B cell (primary cell): ENCODE measurements at regions not wholly inside any gene's neighbourhood (a gene's known extent, or its start where the extent isn't known, plus 50 kb on each side); places are given as distances from the start of the nearest gene placed in this dataset.
"Not testable (repeated sequence)": the region's sequence is repeated elsewhere in the genome, so short reads cannot be mapped to it uniquely, and the experiment has no call there.

Experiments
- ATAC-seq: fragments of 200-7000 bp; cut with Tn5 transposase; one replicate; pipeline ENCODE4 v1.10.0; 2021; ENCODE audit warnings: low read depth, mild to moderate bottlenecking, moderate number of reproducible peaks, moderate library complexity
- CTCF ChIA-PET: fragments of 350-600 bp; sonication (Branson Sonifier 250); formaldehyde crosslinking; loops from one replicate; lab custom pipeline; 2021; ENCODE audit warnings: antibody characterized with exemption, inconsistent platforms; lab: Charles Lee
- POLR2A ChIA-PET: fragments of 350-600 bp; sonication (Branson Sonifier 250); formaldehyde crosslinking; loops from one replicate; lab custom pipeline; 2021; ENCODE audit warnings: antibody characterized with exemption; lab: Charles Lee
- DNase-seq: peaks from one replicate; pipeline ENCODE4 v3.0.0; 2013
- H2AFZ ChIP-seq: 2 replicates; pipeline ENCODE4 v1.6.1; 2012; ENCODE audit warnings: mild to moderate bottlenecking, low read depth, low read length; ENCODE audit not compliant: insufficient read depth, poor library complexity, severe bottlenecking
- H3K27ac ChIP-seq, 2 donors: 1 replicate in 1 of 2; 2 replicates in 1 of 2; pipeline ENCODE4 v1.5.1; 2012 to 2013; ENCODE audit warnings: low read length in 2 of 2, mild to moderate bottlenecking in 2 of 2, moderate library complexity in 1 of 2
- H3K27me3 ChIP-seq, 4 experiments: fragments of 200-600 bp in 1 of 4; sonication (generic) in 1 of 4; replicated peaks in 1 of 4; 1 replicate in 2 of 4; 2 replicates in 2 of 4; pipeline versions ENCODE4 v1.6.1 to v1.7.0; 2013 to 2016; ENCODE audit warnings: low read length in 3 of 4, mild to moderate bottlenecking in 2 of 4, mixed read lengths in 1 of 4, moderate library complexity in 1 of 4; ENCODE audit not compliant: insufficient read depth in 4 of 4, control insufficient read depth in 3 of 4; ENCODE audit errors: control extremely low read depth in 1 of 4
- H3K36me3 ChIP-seq, 2 experiments: replicated peaks in 1 of 2; 1 replicate in 1 of 2; 2 replicates in 1 of 2; pipeline versions ENCODE4 v1.6.1 to v1.7.1; 2013; ENCODE audit warnings: low read length in 1 of 2; ENCODE audit not compliant: insufficient read depth in 2 of 2, control insufficient read depth in 1 of 2; ENCODE audit errors: control extremely low read depth in 1 of 2, extremely low read depth in 1 of 2
- H3K4me1 ChIP-seq, 2 donors: fragments of 200-600 bp in 1 of 2; sonication (generic) in 1 of 2; 1 replicate in 1 of 2; 2 replicates in 1 of 2; pipeline versions ENCODE4 v1.5.1 to v1.6.1; 2013 to 2017; ENCODE audit warnings: low read length in 2 of 2; ENCODE audit not compliant: control insufficient read depth in 2 of 2, insufficient read depth in 2 of 2
- H3K4me2 ChIP-seq: replicated peaks from 2 replicates; pipeline ENCODE3; 2012; ENCODE audit warnings: mild to moderate bottlenecking, low read depth, low read length; ENCODE audit not compliant: poor library complexity, severe bottlenecking
- H3K4me3 ChIP-seq, 5 experiments: fragments of 200-600 bp in 1 of 5; sonication (generic) in 1 of 5; 1 replicate in 3 of 5; 2 replicates in 2 of 5; pipeline versions ENCODE4 v1.5.1 to v1.7.0; 2011 to 2016; ENCODE audit warnings: low read length in 4 of 5, mild to moderate bottlenecking in 4 of 5, low read depth in 2 of 5, control low read depth in 1 of 5, moderate library complexity in 1 of 5; ENCODE audit not compliant: insufficient read depth in 1 of 5; ENCODE audit errors: control extremely low read depth in 1 of 5, extremely low read depth in 1 of 5
- H3K79me2 ChIP-seq: fragments of 200-600 bp; sonication (generic); one replicate; pipeline ENCODE4 v1.6.0; 2016; ENCODE audit warnings: low read length; ENCODE audit not compliant: control insufficient read depth, insufficient read depth
- H3K9ac ChIP-seq: fragments of 200-600 bp; sonication (generic); 2 replicates; pipeline ENCODE4 v1.6.1; 2017; ENCODE audit warnings: mild to moderate bottlenecking, low read length, moderate library complexity
- H3K9me3 ChIP-seq, 3 donors: one replicate each; pipeline versions ENCODE4 v1.6.1 to v1.7.1; 2013; ENCODE audit warnings: low read length in 2 of 3; ENCODE audit not compliant: control insufficient read depth in 2 of 3, insufficient read depth in 1 of 3; ENCODE audit errors: control extremely low read depth in 1 of 3
- H4K20me1 ChIP-seq: 2 replicates; pipeline ENCODE4 v1.6.0; 2012; ENCODE audit warnings: mild to moderate bottlenecking, low read length; ENCODE audit not compliant: insufficient read depth, control insufficient read depth, poor library complexity, severe bottlenecking
- H3K27ac Mint-ChIP-seq: one replicate; pipeline ENCODE4 v1.8.0; 2021; ENCODE audit warnings: mixed read lengths
- H3K27me3 Mint-ChIP-seq: one replicate; pipeline ENCODE4 v1.8.0; 2021; ENCODE audit warnings: mixed read lengths
- H3K4me1 Mint-ChIP-seq: one replicate; pipeline ENCODE4 v1.8.0; 2021; ENCODE audit warnings: mixed read lengths
- H3K4me3 Mint-ChIP-seq: one replicate; pipeline ENCODE4 v1.8.0; 2021; ENCODE audit warnings: mixed read lengths
- H3K9me3 Mint-ChIP-seq: one replicate; pipeline ENCODE4 v1.8.0; 2022; ENCODE audit warnings: mixed read lengths; ENCODE audit not compliant: insufficient read depth
- EZH2 ChIP-seq: IDR thresholded peaks from 2 replicates; pipeline ENCODE4 v1.6.1; 2012; ENCODE audit warnings: borderline replicate concordance, low read depth, mild to moderate bottlenecking, moderate library complexity, low read length; ENCODE audit not compliant: insufficient read depth, poor library complexity, severe bottlenecking
- WGBS: methylation state at CpG from one replicate; pipeline ENCODE4 v1.1.5; 2013; ENCODE audit warnings: missing lambda C conversion rate; ENCODE audit not compliant: insufficient coverage; 5-methylcytosine and 5-hydroxymethylcytosine counted together
- intact Hi-C: fragments of 100-400 bp; cut with micrococcal nuclease; formaldehyde crosslinking; loops from one replicate; pipeline ENCODE4 v1.10.0; 2022
- TF ChIP-seq, protein P1 (sequence below): fragments of 200-600 bp; IDR thresholded peaks from one replicate; pipeline ENCODE4 v1.8.0; 2022; ENCODE audit warnings: antibody characterized with exemption, mild to moderate bottlenecking

DNA sequence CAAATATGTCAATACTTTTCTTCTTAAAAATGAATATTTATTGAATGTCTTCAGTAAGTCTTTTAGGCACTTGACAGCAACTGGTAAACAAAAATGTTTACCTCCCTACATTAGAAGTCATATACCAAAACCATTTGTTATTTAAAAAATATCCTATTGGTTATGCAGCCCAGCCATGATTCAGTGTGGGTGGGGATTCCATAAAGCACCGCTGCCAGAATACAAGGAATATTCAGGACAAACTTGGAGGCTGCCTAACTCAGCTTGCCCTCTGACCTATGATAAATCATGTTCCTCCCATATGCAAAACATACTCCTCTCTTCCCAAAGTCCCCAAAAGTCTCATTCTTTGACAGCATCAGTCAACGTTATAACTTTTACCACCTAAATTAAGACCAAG lies 486.8 kb upstream of the IRAK1BP1 start:
- CTCF ChIA-PET, result no interaction called here
- Histone ChIP-seq H4K20me1 (no peaks in the 10 kb centered on the region), H3K79me2 (no peaks in the 10 kb centered on the region), H3K27ac (no peak overlapping the region), H3K9me3 (peaks cover 0 to 4% (median 0%) of the 10 kb centered on the region in 3 donors), H3K4me3 (no peak overlapping the region), H3K4me2 (no peak overlapping the region), H3K36me3 (no peaks in the 10 kb centered on the region), H2AFZ (no peak overlapping the region), H3K4me1 (no peaks in the 10 kb centered on the region), H3K9ac (no peak overlapping the region), H3K27me3 (no peaks in the 10 kb centered on the region)
- POLR2A ChIA-PET, result no interaction called here
- Mint-ChIP-seq H3K27me3 (no peaks in the 10 kb centered on the region), H3K4me3 (no peak overlapping the region), H3K9me3 (peaks cover 11% of the 10 kb centered on the region), H3K4me1 (no peaks in the 10 kb centered on the region), H3K27ac (no peak overlapping the region)
- 88% methylated on average over 1 of the region's 2 CpGs for WGBS
- TF ChIP-seq EZH2, result no peak
- TF ChIP-seq, protein P1, sequence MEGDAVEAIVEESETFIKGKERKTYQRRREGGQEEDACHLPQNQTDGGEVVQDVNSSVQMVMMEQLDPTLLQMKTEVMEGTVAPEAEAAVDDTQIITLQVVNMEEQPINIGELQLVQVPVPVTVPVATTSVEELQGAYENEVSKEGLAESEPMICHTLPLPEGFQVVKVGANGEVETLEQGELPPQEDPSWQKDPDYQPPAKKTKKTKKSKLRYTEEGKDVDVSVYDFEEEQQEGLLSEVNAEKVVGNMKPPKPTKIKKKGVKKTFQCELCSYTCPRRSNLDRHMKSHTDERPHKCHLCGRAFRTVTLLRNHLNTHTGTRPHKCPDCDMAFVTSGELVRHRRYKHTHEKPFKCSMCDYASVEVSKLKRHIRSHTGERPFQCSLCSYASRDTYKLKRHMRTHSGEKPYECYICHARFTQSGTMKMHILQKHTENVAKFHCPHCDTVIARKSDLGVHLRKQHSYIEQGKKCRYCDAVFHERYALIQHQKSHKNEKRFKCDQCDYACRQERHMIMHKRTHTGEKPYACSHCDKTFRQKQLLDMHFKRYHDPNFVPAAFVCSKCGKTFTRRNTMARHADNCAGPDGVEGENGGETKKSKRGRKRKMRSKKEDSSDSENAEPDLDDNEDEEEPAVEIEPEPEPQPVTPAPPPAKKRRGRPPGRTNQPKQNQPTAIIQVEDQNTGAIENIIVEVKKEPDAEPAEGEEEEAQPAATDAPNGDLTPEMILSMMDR, result no peak
- DNase-seq, result no peak
- intact Hi-C loops, result no loop called here
- ATAC-seq, result no peak

DNA sequence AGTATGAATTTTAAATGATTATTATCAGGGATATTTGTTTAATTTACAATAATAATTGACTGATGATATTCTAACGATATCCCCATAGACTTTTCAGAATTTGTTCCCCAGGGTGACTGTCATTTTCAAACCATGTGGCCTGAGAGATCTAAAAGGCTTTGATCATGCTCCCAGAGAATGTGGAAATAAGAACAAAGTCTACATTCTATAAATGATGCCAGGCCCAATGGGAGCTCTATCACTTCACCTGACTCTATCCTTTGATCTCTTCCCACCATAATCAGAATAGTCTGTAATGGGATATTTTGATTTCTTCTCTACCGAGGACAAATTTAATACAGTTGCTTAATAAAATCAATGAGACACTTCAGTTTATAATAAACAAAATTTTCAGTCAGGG lies 483.4 kb upstream of the IRAK1BP1 start:
- no peak overlapping the region for H3K4me3 ChIP-seq
- ChIA-PET CTCF (no interaction called here), POLR2A (no interaction called here)
- no peak overlapping the region for H3K4me2 ChIP-seq
- no peaks in the 10 kb centered on the region for H3K27me3 ChIP-seq
- Mint-ChIP-seq H3K4me3 (no peak overlapping the region), H3K27me3 (no peaks in the 10 kb centered on the region), H3K27ac (no peak overlapping the region), H3K9me3 (peaks cover 19% of the 10 kb centered on the region), H3K4me1 (no peaks in the 10 kb centered on the region)
- no peak overlapping the region for H3K27ac ChIP-seq
- intact Hi-C loops, result no loop called here
- ATAC-seq (no peak), DNase-seq (no peak)
- H2AFZ ChIP-seq, result no peak overlapping the region
- TF ChIP-seq, protein P1, result no peak
- TF ChIP-seq EZH2, result no peak
- no peaks in the 10 kb centered on the region for H3K79me2 ChIP-seq
- no peaks in the 10 kb centered on the region for H3K4me1 ChIP-seq
- WGBS, result no CpG with 5 or more reads among the region's 2 CpGs
- H3K9ac ChIP-seq, result no peak overlapping the region
- no peaks in the 10 kb centered on the region for H4K20me1 ChIP-seq
- H3K9me3 ChIP-seq, result peaks cover 0 to 8% (median 0%) of the 10 kb centered on the region in 3 donors
- no peaks in the 10 kb centered on the region for H3K36me3 ChIP-seq

DNA sequence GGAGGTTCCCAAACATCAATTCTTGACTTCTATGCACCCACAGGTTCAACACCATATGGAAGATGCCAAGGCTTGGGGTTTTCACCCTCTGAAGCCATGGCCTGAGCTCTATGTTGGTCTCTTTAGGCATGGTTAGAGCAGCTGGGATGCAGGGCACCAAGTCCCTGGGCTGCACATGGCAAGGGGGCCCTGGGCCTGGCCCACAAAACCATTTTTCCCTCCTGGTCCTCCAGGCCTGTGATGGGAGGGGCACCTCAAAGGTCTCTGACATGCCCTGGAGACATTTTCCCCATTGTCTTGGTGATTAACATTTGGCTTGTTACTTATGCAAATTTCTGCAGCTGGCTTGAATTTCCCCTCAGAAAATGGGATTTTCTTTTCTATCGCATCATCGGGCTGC lies 480.5 kb upstream of the IRAK1BP1 start:
- H3K79me2 ChIP-seq, H3K27me3 Mint-ChIP-seq, H3K4me3 Mint-ChIP-seq, H4K20me1 ChIP-seq, H3K9ac ChIP-seq, H3K4me1 ChIP-seq, H3K4me2 ChIP-seq, H3K9me3 ChIP-seq, H3K27ac Mint-ChIP-seq, H3K27ac ChIP-seq, ATAC-seq, H3K4me3 ChIP-seq, H3K27me3 ChIP-seq, H3K36me3 ChIP-seq, H2AFZ ChIP-seq, POLR2A ChIA-PET, CTCF ChIA-PET, DNase-seq, H3K4me1 Mint-ChIP-seq, intact Hi-C loops: not testable (repeated sequence)
- peaks cover 26% of the 10 kb centered on the region for H3K9me3 Mint-ChIP-seq
- 100% methylated on average over 2 of the region's 2 CpGs for WGBS
